GM08714 (cell line): ENCODE measurements at regions not wholly inside any gene's neighbourhood (a gene's known extent, or its start where the extent isn't known, plus 50 kb on each side); places are given as distances from the start of the nearest gene placed in this dataset.

Experiments
- H3K4me3 ChIP-seq: fragments of 200-500 bp; sonication (Bioruptor generic); 2 replicates; pipeline ENCODE4 v1.5.1; 2014; ENCODE audit warnings: mild to moderate bottlenecking, low read length, inconsistent platforms
- ZNF274 ChIP-seq: IDR thresholded peaks from 2 replicates; pipeline ENCODE4 v1.6.1; 2012; ENCODE audit warnings: mild to moderate bottlenecking, low read depth, low read length

- no peak for TF ChIP-seq ZNF274
- no peak overlapping the region for H3K4me3 ChIP-seq
Observed at GRCh38 chr12:128138125-128138524, 128.8 kb upstream of the TMEM132C start.

- H3K4me3 ChIP-seq = no peak overlapping the region
- TF ChIP-seq ZNF274 = no peak
Observed at GRCh38 chr12:128140551-128140950, 126.4 kb upstream of the TMEM132C start.

GRCh38 chr12:128150961-128151360 is 116.0 kb upstream of the TMEM132C start:
- no peak overlapping the region for H3K4me3 ChIP-seq
- TF ChIP-seq ZNF274 = no peak

GRCh38 chr12:128155571-128155970 is 111.4 kb upstream of the TMEM132C start:
- no peak for TF ChIP-seq ZNF274
- no peak overlapping the region for H3K4me3 ChIP-seq

- no peak for TF ChIP-seq ZNF274
- H3K4me3 ChIP-seq = no peak overlapping the region
Observed at GRCh38 chr12:128163086-128163485, 103.9 kb upstream of the TMEM132C start.

GRCh38 chr12:128164533-128164932 is 102.4 kb upstream of the TMEM132C start:
- TF ChIP-seq ZNF274 = no peak
- no peak overlapping the region for H3K4me3 ChIP-seq

GRCh38 chr12:128165387-128165786 is 101.6 kb upstream of the TMEM132C start:
- H3K4me3 ChIP-seq = no peak overlapping the region
- TF ChIP-seq ZNF274 = no peak

GRCh38 chr12:128168273-128168672 is 98.7 kb upstream of the TMEM132C start:
- no peak for TF ChIP-seq ZNF274
- no peak overlapping the region for H3K4me3 ChIP-seq

- TF ChIP-seq ZNF274 = no peak
- no peak overlapping the region for H3K4me3 ChIP-seq
Observed at GRCh38 chr12:128170181-128170580, 96.8 kb upstream of the TMEM132C start.

GRCh38 chr12:128178565-128178964 is 88.4 kb upstream of the TMEM132C start:
- TF ChIP-seq ZNF274 = no peak
- H3K4me3 ChIP-seq = no peak overlapping the region

GRCh38 chr12:128178966-128179365 is 88.0 kb upstream of the TMEM132C start:
- H3K4me3 ChIP-seq = no peak overlapping the region
- no peak for TF ChIP-seq ZNF274

- TF ChIP-seq ZNF274 = no peak
- H3K4me3 ChIP-seq = no peak overlapping the region
Observed at GRCh38 chr12:128180166-128180565, 86.8 kb upstream of the TMEM132C start.

- H3K4me3 ChIP-seq = no peak overlapping the region
- no peak for TF ChIP-seq ZNF274
Observed at GRCh38 chr12:128190052-128190451, 76.9 kb upstream of the TMEM132C start.

GRCh38 chr12:128190614-128191013 is 76.4 kb upstream of the TMEM132C start:
- TF ChIP-seq ZNF274 = no peak

GRCh38 chr12:128191380-128191779 is 75.6 kb upstream of the TMEM132C start:
- H3K4me3 ChIP-seq = no peak overlapping the region
- TF ChIP-seq ZNF274 = no peak

More at GRCh38 chr12:128190614-128191013, 76.4 kb upstream of the TMEM132C start:
- H3K4me3 ChIP-seq = no peak overlapping the region

GRCh38 chr12:128204711-128205110 is 62.3 kb upstream of the TMEM132C start:
- no peak overlapping the region for H3K4me3 ChIP-seq
- TF ChIP-seq ZNF274 = no peak
